ENCODE measurements at regions not wholly inside any gene's neighbourhood (a gene's known extent, or its start where the extent isn't known, plus 50 kb on each side); places are given as distances from the start of the nearest gene placed in this dataset.
"Not testable (repeated sequence)": the region's sequence is repeated elsewhere in the genome, so short reads cannot be mapped to it uniquely, and the experiment has no call there.

DNA sequence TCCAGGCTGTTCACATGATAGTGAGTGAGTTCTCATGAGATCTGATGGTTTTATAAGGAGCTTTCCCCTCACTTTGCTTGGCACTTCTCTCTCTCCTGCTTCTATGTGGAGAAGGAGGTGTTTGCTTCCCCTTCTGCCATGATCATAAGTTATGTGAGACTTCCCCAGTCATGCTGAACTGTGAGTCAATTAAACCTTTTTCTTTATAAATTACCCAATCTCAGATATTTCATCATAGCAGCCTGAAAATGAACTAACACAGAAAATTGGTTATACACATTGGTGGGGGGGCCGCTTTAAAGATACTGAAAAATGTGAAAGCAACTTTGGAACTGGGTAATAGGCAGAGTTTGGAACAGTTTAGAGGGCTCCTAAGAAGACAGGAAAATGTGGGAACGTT is 741.1 kb upstream of the LUZP2 start:
- no peak for DNase-seq

DNA sequence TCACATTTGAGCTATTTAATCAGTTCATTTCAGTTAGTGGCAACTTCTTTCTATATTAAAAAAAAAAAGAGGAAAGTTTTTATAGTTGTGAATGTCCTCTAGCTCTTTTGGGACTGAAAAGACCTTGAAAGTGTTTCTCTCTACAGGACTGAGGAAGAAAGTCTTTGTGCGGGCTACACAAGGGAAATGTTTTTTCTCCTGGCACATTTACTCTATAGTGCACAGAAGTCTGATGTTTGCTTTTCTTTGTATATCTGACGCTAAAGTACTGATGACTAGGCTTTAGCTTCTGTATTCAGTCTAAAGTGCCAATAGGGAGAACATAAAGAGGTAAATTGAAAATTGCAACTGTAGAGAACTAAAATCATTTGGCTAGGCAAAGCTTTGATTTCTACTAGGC is 737.4 kb upstream of the LUZP2 start:
- DNase-seq, result no peak

DNA sequence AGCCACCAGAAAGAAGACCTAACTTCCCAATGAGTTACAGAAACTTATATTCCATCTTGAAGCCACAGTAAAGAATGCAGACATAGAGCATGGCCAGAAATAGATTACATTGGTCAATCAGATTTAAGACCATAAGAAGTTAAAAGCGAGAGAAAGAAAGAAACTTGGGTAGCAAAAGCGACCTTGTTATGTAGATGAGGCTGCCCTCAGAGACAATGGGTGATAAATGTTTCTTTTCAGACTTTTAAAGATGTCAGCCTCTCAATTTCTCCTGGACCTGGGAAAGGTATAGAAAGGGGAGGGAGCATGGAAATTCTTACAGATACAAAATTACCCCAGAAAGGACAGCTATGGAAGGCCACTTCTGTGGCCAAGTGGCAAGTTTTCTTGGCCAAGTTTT is 732.6 kb upstream of the LUZP2 start:
- DNase-seq, result no peak

DNA sequence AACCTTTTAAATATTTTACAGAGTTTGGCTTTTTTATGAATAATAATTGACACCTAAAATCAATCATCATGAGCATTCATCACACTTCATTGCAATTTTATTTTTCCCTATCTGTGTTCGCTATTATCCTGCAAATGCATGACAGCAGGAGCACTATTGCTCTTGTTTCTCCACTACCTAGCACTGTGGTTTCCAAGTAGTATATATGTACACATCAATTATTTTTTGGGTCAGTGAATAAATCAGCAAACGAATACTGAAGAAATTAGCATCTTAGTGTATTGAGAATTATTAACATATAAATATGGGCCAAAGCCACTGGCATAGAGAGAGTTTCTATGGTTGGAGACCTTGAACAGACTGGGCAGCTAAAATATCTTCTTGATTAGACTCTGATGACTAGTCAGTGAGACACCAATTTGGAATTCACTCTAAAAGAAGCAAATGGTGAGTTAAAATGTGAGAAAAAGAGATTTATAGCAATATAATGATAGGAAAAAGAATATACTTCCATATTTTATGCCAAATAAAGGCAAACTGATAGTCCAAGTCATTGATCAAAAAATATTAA is 731.1 kb upstream of the LUZP2 start:
- no peak for DNase-seq

DNA sequence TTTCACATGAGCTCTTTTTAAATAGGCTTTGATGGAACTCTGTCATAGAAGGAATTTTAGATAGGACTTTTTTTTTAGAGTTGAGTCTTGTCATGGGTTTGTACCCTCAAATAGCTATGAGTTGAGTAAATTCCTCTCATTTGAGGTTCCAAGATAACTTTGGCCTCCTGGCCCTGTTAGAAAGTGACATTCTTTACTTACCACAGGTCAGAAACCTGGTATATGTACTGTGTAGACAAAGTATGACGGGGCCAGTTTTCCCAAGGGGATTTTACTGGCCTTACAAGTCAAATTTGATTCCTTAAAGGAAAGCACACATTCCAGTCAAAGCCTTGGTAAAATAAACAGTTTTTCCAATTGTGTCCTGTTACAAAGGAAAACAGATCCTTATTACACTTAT is 729.3 kb upstream of the LUZP2 start:
- DNase-seq, result no peak

DNA sequence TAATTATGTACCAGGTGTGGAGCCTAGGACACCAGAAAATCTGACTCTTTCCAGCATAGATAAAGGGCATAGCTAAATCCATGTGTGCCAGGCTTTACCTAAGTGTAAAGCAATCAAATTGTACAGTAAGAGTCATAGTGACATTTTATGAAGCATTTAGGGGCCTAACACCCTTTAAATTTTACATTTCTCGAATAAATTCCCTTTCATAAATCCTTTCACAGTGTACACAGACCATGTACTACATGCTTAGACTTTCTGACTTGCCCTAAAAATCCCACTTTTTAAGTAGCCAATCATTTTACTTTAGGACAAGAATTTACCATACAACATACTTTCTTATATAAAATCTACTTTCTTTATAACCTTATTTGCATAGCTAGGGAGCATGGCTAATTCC is 727.6 kb upstream of the LUZP2 start:
- no peak for DNase-seq

DNA sequence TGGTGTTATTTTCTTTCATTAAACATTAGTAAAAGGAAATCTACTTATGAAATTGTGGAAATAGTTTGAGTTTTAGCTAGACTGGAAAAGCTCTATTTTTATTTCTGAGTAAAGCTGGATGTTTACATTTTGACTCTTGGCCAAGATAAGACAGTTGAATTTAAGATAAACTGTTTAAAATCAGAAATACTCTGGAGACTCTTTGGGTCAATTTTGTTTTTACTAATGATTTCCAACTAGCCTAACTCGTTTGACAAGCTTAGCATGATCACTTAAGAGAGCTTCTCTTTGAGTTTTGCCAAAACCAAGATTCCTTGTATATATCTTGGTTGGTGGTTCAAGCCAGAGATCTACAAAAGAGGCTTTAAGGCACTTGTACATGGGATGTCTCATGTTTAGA is 724.8 kb upstream of the LUZP2 start:
- peak in 1 of 2 donors; percentile 19 for DNase-seq

DNA sequence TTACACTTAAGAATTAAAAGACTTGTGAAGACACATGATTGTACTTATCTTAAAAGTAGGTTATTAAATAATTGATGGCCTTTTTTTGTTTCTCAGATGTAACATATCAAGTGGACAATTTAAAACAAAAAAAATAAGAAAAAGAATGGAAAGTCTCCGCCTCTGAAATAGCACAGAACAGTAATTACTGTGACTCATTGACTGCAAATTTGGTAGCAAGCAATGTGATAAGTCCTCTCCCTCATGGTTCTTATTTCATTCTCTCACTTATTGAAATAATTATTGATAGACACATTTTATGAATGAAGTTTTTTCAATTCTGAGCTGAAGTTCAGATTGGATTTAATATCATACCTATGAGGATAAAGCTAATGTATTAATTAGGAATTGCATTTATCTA is 717.9 kb upstream of the LUZP2 start:
- no peak for DNase-seq

DNA sequence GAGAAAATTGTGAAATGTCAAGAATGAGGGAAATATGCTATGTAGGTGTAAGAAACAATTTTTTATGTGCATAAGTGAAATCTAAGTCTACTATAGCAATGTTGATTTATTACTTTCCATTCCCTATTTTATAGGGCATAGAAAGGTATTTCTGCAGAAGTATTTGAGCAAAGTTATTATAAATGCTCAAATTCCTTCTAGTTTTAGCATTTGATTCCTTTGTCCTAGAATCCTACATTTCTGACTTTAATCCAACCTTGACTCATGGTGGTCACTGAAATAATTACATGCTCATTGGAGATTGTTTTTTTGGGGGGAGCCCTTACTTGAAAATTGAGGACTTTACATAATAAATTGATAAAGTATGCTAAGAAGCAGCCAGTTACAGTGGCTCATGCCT is 716.6 kb upstream of the LUZP2 start:
- DNase-seq, result no peak

DNA sequence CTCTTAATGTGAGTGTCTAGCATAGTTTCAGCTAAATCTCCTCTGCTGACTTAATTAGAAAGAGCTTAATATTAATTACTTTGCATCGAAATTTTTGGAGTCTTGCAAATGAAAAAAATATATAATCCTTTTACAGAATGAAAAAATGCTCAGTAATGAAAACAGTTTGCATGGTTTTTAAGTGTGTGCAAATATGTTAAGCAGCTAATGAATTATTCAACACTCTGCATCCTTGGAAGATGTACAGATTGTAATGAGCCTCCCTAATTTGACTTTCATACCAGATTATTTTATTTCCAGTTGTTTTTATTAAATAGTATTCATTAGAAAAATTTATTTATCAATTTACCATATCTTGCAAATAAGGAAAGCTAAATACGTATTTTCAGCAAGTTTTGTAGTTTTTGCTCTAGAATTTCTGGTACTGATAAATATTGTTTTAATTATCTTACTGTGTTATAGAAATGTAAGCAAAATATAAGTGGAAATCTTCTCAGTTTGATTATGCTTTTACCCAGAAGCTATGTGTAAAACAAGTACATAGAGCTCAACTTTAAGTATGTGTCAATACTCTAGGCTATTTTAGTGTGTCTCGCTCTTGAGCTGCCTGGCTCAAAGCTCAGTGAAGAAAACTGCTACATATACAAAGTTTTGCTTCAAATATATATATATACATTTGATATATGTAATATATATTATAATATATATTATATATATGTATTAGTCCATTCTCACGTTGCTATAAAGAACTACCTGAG is 714.9 kb upstream of the LUZP2 start:
- DNase-seq, result no peak

DNA sequence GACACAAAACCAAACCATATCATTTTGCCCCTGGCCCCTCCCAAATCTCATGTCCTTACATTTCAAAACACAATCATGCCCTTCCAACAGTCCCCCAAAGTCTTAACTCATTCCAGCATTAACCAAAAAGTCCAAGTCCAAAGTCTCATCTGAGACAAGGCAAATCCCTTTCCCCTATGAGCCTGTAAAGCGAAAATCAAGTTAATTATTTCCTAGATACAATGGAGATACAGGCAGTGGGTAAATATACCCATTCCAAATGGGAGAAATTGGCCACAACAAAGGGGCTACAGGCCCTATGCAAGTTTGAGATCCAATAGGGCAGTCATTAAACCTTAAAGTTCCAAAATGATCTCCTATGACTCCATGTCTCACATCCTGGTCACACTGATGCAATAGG is 709.9 kb upstream of the LUZP2 start:
- DNase-seq, result not testable (repeated sequence)

DNA sequence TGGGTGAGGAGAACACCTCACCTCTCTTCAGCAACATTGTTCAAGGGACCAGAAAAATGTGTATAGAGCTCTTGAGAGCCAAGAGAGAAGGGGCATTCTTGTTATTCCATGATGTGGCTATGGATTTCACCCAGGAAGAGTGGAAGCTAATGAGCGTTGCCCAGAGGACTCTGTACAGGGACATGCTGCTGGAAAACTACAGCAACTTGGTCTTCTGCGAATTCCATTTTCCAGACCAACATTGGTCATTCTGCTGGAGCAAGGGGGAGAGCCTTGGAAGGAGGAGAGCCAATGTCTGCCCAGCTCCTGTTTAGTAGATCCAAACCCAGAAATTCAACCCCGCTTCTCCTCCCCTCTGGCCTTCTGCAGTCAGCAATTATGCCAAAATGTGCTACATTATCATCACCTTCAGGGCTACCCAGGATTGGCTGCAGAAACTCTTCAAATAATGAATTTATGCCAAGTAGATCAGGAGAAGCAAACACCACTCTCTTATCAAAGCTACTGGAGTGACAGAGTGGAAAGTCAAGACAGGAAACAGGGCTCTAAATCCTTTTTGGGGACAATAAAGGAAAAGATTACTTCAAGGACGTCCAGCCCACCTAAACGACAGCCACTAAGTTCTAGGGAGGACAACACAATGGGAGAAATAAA is 707.5 kb upstream of the LUZP2 start:
- DNase-seq, result no peak

DNA sequence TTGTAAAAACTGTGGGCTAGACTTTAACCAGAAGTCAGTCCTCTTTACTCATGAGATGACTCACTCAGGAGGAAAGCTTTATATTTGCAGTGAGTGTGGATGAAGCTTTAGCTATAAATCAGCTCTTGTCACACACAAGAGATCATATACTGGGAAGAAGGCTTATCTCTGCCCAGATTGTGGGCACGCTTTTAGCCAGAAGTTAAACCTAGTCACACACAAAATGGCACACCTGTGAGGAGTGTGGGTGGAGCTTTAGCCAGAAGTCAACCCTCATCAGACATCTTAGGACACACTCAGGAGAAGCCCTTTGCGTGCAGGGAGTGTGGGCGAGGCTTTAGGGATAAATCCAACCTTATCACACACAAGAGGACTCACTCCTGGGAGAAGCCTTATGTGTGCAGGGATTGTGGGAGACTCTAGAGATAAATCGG is 706.9 kb upstream of the LUZP2 start:
- DNase-seq, result no peak

DNA sequence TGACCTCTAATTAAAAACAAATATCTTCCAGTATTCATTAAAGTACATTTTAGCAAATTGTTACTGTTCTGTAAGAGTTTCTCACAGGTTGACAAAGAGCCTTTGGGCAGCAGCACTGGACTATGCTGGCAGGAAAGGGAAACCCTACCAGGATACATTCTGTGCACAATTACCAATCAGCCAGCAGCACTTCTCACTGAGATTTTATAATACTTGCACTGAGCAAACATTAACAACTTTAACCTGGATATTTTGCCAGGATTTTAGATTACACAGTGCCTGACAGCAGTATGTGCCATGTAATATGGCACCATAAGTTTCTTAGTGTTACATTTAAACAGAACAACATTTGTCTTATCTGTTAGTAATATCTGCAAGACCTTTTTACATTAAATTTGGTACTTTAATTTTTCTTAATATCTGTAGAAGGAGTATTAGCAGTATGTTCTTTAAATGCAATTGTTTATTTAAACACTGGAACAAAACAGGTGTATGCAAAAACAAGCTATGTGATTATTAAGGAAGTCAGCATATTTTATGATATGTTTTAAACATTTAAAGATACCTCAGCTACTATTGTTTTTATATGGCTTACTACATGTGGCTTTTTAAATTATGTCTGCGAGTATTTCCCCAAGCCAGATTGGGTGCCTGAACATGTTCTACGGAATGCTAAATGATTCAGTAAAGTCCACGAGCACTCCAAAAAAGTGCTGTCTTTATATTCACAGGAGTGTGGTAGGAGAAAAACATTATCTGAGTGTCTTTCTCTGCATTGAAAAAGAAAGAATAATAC is 699.0 kb upstream of the LUZP2 start:
- DNase-seq, result no peak

DNA sequence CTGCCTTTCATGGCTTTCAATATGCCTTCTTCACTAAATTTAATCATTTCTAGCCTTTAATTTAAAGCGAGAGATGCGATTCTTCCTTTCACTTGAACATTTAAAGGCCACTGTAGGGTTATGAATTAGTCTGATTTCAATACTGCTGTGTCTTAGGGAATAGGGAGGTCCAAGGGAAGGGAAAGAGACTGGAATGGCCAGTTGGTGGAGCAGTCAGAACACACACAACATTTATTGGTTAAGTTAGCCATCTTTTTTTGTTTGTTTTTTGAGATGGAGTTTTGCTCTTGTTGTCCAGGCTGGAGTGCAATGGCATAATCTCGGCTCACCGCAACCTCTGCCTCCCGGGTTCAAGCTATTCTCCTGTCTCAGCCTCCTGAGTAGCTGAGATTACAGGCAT is 662.5 kb upstream of the LUZP2 start:
- DNase-seq, result not testable (repeated sequence)

DNA sequence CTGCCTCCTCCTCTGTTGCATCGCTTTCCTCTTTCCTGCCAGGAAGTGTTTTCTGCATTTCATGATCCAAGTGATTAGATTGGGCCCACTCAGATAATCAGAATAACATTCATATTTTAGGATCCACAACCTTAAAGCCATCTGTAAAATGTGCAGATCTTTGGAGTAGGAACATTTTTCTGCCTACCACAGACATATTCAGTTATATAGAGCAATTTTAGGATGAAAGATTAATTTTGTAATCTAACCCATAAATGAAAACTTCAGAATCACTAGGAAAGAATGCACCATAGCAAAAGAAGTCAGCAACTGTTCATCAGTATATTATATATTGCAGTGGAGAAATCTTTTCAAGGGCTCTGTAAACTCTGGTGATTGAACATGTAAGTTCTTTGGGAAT is 659.9 kb upstream of the LUZP2 start:
- no peak for DNase-seq

DNA sequence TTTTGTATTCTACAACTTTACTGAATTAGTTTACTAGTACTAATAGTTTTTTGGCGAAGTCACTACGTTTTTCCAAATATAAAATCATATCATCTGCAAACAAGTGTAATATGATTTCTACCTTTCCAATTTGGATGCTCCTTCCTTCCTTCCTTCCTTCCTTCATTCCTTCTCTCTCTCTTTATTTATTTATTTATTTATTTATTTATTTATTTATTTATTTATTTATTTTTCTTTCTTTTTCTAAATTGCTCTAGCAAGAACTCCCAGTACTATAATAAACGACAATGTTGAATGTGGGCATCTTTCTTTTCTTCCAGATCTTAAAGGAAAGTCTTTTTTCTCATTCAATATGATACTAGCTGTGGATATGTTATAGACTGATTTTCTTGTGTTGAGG is 656.0 kb upstream of the LUZP2 start:
- no peak for DNase-seq

DNA sequence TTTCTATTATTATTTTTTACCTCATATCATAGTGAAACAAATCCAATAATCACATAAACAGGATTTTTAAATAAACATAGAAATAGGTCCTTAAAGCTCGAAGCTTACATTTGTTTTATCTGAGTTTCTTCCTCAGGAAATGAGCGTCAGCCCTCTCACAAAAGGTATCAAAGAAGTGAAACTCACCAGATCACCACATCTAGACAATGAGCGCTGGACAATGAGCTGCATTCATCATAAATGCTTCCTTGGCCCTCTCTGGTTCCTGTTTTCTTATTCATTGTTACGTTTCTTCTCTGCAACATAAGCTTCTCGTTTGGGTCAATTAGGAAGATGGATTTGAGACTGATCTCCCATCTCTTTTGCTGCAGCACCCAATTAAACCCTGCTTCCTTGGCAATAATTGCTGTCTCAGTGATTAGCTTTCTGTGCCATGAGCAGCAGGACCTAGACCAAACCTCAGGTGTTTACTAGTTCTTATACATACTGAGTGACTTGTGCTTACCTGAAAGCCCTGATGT is 649.9 kb upstream of the LUZP2 start:
- no peak for DNase-seq

DNA sequence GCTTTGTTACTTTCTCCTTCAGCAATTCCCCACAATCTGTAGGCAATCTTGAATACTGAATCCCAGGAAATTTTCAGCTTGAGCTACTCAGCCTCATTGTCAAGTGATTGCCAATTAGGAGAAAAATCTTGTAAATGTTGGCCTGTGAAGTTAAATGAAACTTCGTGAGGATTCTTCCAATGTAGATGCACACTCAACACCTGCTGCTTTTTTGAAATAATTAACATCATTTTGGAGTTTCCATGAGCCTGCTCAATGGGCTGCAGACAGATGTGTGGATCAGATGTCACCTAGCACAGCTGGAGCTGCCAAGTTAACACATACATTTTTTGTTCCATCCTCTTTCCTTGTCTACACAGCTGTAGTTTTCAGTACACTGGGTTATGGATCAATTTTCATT is 645.6 kb upstream of the LUZP2 start:
- no peak for DNase-seq

DNA sequence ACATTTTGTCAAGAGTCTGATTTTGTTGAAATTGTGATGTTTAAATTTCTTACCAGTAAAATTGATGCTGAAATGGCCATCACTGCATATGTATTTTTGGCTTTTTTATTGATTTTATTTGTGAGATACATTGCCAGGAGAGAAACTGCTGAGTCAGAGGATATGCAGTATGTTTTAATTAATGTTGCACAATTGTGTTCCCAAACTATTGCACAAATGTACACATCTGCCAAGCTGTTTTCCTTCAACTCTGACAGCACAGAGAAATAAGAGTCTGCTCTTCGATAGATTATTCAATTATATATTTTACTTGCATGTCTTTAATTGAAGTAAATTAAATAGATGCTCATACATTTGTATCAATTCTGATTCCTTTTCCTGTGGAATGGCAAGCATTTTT is 640.2 kb upstream of the LUZP2 start:
- DNase-seq, result peak; percentile 54 to 67

DNA sequence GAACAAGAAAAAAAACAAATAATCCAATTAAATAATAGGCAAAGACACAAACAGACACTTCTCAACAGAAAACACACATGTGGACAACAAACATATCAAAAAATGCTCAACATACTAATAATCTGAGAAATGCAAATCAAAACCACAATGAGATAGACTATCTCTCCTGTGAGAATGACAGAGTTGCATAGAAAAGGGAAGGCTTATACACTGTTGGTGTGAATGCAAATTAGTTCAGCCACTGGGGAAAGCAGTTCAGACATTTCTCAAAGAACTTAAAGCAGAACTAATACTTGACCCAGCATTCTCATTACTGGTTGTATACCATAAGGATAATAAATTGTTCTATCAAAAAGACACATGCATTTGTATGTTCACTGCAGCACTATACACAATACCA is 637.8 kb upstream of the LUZP2 start:
- no peak for DNase-seq

DNA sequence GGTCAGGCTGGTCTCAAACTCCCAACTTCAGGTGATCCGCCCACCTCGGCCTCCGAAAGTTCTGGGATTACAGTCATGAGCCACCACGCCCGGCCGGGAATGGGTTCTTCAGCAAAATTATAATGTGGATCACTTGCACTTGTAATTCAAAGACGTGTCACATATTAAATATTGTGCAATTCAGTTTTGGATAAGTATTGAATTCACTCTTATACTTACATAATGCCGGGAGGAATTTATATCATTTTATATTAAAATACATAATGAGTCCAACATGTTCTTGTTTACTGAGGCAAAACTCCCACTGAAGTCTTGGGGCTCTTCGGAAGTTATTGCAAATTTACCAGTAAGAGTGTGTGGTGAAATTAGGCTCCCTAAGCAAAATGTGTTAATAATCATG is 635.2 kb upstream of the LUZP2 start:
- DNase-seq, result no peak
